Mononuclear cell (primary cell): ENCODE measurements at regions not wholly inside any gene's neighbourhood (a gene's known extent, or its start where the extent isn't known, plus 50 kb on each side); places are given as distances from the start of the nearest gene placed in this dataset.
"Not testable (repeated sequence)": the region's sequence is repeated elsewhere in the genome, so short reads cannot be mapped to it uniquely, and the experiment has no call there.

ENCODE experiments used
- H3K27me3 ChIP-seq: 2 replicates; pipeline ENCODE4 v1.6.0; 2011; ENCODE audit warnings: low read length, control low read depth; ENCODE audit not compliant: insufficient read depth
- H3K4me1 ChIP-seq: 2 replicates; pipeline ENCODE4 v1.5.1; 2011; ENCODE audit warnings: mild to moderate bottlenecking, low read length, control low read depth; ENCODE audit not compliant: insufficient read depth
- H3K4me3 ChIP-seq: 2 replicates; pipeline ENCODE4 v1.5.1; 2011; ENCODE audit warnings: mild to moderate bottlenecking, low read length, moderate library complexity
- H3K9me3 ChIP-seq: 2 replicates; pipeline ENCODE4 v1.5.1; 2011; ENCODE audit warnings: low read depth, mild to moderate bottlenecking, control low read depth, low read length

DNA sequence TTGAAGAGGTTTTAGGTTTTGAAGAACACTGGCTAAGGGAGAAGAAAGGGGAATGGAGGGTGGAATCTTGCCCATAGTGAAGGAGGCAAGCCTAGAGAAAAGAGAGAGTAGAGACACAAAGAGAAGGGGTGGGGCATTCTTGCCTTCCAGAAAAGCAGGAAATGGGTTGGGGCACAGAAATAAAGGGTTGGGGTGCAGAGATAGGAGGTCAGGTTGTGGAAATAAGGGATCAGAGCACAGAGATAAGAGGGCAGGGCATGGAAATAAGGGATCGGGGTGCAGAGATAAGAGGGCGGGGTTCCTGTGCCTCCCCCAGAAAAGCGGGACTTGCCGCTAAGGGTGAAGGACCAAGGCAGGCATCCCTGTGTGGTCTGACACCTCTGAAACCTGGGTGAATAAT is 69.9 kb downstream of the ALG1L2 start:
- H3K4me3 ChIP-seq, H3K27me3 ChIP-seq, H3K9me3 ChIP-seq, H3K4me1 ChIP-seq: not testable (repeated sequence)

DNA sequence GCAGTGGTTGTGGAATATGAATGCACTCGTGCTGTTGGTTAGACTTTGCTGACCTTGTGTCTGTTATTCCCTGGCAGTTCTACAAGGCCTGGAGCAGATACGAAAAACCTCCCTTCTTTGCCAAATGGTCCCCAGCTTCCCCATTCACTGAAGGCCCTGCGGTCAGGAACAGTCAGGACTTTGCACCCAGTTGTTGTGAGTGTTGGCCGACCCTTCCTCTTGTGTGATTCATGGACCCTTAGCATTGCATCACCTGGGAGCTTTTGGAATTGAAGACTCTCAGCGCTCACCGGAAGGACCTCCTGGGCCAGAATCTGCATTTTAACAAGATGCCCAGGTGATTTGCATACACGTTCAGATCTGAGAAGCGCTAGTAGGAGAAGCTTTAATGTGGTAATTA is 71.6 kb downstream of the ALG1L2 start:
- not testable (repeated sequence) for H3K4me3 ChIP-seq, H3K27me3 ChIP-seq, H3K4me1 ChIP-seq, H3K9me3 ChIP-seq

- not testable (repeated sequence) for H3K9me3 ChIP-seq, H3K4me1 ChIP-seq, H3K27me3 ChIP-seq, H3K4me3 ChIP-seq
Measured at GRCh38 chr3:130155464-130155863, 73.8 kb downstream of the ALG1L2 start.

DNA sequence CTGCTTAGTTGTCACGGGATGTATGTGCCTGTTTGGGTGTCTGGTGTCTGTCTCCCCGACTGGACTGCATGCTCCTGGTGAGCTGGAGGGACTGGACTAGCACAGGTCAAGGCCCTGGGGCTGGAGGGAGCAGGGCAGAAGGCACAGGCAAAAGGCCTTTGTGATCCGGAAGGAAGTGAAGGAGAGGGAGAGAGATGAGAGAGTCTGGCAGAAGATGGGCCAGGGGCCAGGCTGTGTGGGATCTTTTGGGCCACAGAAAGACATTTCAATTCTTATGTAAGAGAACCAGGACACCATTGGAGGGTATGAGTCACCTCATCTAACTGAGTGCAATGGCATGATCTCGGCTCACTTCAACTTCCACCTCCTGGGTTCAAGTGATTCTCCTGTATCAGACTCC is 85.2 kb downstream of the ALG1L2 start:
- not testable (repeated sequence) for H3K4me3 ChIP-seq, H3K4me1 ChIP-seq

DNA sequence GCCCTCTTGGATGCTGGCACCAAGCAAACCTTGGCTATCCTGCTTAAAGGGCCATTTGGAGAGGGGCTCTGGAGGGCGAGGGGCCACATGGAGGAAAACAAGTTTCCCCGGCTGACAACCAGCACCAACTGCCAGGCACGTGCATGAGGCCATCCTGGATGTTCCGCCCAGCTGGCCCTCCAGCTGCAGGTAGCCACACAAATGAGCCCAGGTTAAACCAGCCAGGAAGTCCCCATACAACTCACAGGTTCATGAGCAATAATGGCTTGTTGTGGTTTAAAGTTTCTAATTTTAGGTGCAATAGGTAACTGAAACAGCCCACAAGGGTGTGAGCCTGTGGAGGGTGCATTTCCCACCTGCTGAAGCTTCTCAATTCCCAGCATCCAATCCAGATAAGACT is 93.6 kb downstream of the ALG1L2 start:
- H3K4me1 ChIP-seq, H3K4me3 ChIP-seq, H3K9me3 ChIP-seq, H3K27me3 ChIP-seq: not testable (repeated sequence)

More for the DNA sequence above, 85.2 kb downstream of the ALG1L2 start:
- H3K27me3 ChIP-seq, H3K9me3 ChIP-seq: not testable (repeated sequence)

DNA sequence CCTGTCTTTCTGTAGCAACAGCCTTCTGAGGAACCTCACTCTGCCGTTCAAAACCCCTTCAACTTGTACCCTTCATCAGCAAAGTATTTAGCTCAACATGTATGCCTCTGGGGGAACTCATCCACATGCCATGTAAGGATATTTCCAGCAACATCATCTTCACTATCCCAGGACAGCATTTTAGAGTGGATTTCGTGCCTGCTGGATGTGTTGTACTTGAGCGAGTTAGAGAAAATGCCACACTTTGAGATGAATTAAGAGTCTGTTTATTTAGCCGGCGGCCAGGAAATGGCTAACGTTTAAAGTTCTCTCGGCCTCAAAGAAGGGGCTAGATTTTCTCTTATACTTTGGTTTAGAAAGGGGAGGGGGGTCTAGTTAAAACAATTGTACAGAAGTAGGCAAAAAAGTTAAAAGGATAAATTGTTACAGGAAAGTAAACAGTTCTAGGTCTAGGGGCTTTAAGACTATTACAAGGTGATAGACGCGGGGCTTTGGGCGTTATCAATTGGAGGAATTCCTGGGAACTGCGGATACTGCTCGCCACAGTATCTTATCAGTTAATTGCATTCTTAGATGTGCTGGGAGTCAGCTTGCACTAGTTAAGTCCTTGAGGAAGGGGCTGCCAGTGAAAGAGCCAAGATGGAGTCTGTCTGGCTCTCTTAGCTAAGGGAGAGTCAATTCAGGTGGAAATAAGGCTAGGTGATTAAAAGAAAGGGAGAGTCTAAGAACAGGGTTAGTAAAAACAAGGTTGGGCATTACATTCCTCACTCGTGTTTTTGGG is 95.0 kb downstream of the ALG1L2 start:
- not testable (repeated sequence) for H3K4me3 ChIP-seq, H3K4me1 ChIP-seq, H3K9me3 ChIP-seq

GRCh38 chr3:130178835-130179234 is 97.2 kb downstream of the ALG1L2 start:
- H3K27me3 ChIP-seq, H3K9me3 ChIP-seq, H3K4me1 ChIP-seq, H3K4me3 ChIP-seq: not testable (repeated sequence)

More for the DNA sequence above, 95.0 kb downstream of the ALG1L2 start:
- H3K27me3 ChIP-seq, result not testable (repeated sequence)

DNA sequence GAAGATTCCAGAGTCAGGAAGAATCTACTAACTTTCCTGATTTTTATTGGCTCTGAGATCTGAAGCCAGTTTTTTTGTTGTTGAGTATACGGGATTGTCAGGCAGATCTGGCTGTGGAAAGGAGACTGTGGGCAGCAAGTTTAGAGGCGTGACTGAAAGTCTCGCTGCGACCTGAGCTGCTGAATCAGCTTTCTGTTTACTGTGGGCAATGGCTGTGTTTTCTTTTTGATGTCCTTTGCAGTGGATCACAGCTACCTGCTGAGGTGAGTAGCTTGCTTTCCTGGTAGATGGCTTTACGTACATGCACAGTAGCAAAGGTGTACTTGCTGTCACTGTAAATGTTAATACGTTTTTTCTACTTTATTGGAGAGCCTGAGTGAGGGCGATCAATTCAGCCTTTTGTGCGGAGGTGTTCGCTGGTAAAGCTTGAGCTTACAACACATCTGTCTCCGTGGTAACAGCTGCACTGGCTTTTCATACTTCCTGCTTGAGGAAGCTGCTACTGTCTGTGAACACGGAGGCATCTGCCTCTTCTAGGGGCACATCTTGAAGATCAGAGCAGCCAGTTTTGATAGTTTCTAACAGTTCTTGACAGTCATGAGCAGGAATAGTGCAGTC is 97.8 kb downstream of the ALG1L2 start:
- not testable (repeated sequence) for H3K4me1 ChIP-seq, H3K9me3 ChIP-seq, H3K27me3 ChIP-seq
- peak overlapping the region; percentile 13 for H3K4me3 ChIP-seq

- not testable (repeated sequence) for H3K9me3 ChIP-seq, H3K4me1 ChIP-seq, H3K27me3 ChIP-seq, H3K4me3 ChIP-seq
Measured at GRCh38 chr3:130182475-130182874, 100.8 kb downstream of the ALG1L2 start.

DNA sequence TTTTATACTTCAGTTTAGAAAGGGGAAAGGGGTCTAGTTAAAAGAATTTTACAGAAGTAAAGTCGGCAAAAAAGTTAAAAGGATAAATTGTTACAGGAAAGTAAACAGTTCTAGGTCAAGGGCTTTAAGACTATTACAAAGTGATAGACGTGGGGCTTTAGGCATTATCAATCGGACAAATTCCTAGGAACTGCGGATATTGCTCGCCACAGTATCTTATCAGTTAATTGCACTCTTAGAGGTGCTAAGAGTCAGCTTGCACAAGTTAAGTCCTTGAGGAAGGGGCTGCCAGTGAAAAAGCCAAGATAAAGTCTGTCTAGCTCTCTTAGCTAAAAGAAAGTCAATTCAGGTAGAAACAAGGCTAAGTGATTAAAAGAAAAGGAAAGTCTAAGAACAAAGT is 102.1 kb downstream of the ALG1L2 start:
- H3K9me3 ChIP-seq, H3K4me3 ChIP-seq, H3K27me3 ChIP-seq, H3K4me1 ChIP-seq: not testable (repeated sequence)

DNA sequence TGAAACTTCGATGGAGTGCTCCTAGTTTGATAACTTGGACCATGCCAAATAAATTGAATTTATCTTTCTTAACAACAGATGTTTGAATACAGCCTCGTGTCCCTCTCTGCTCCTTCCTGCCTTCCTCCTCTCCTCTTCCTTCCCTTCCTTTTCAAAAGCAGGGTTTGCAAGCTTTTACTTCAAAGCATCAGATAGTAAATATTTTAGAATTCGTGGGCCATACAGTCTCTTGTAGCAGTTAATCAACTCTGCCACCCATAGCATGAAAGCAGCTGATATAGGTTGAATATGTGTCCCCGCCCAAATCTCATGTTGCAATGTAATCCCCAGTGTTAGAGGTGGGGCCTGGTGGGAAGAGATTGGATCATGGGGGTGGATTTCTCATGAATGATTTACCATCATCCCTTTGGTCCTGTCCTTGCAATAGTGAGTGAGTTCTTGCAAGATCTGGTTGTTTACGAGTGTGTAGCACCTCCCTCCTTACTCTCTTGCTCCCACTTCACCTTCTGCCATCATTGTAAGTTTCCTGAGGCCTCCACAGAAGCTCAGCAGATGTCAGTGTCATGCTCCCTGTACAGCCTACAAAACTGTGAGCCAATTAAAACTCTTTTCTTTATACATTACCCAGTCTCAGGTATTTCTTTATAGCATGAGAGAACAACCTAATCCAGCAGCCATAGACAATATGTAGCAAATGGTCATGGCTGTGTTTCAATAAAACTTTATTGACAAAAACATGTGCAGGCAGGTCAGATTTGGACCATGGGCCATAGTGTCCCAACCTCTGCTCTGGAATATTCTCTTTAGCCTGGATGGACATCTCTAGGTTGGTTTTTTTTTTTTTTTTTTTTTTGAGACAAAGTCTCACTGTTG is 102.8 kb downstream of the ALG1L2 start:
- H3K4me1 ChIP-seq, H3K4me3 ChIP-seq, H3K27me3 ChIP-seq, H3K9me3 ChIP-seq: not testable (repeated sequence)

- H3K4me1 ChIP-seq, H3K27me3 ChIP-seq, H3K9me3 ChIP-seq, H3K4me3 ChIP-seq: not testable (repeated sequence)
Measured at GRCh38 chr3:130201272-130201671, 119.6 kb downstream of the ALG1L2 start.

- not testable (repeated sequence) for H3K4me1 ChIP-seq, H3K4me3 ChIP-seq, H3K9me3 ChIP-seq, H3K27me3 ChIP-seq
Measured at GRCh38 chr3:130203633-130204032, 122.0 kb downstream of the ALG1L2 start.

- Histone ChIP-seq H3K4me3 (no peak overlapping the region), H3K27me3 (peaks cover 3% of the 10 kb centered on the region), H3K4me1 (no peaks in the 10 kb centered on the region), H3K9me3 (no peaks in the 10 kb centered on the region)
Measured at GRCh38 chr3:130227540-130227939, 117.9 kb upstream of the COL6A5 start.

DNA sequence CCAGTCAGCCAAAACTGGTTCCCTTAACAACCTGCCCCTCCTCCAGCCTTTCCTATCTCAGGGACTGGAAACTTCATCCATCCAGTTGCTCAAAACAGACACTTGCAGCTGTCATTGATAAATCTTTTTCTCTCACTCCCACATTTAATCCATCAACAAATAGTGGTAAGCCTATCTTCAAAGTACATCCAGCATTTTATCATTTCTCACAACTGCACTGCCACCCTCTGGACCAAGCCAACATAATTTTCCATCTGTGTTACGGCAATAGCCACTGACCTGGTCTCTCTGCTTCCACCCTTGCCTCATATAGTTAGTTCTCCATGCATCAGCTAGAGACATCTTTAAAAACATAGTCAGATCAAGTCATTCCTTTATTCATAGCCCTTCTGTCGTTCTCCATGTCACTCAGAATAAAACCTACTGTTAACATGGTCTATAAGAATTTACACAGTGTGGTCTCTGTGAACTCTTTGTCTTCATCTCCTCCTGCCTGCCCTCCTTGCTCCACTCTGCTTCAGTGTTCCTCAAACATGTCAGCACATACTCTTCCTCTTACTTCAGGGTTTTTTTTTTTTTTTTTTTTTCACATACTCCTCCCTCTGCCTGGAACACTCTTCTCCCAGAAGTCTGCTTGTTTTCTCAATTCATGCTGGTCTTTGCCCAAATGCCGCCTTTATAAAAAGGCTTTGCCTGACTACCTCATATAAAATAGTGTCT is 102.5 kb upstream of the COL6A5 start:
- no peaks in the 10 kb centered on the region for H3K4me1 ChIP-seq

More for the DNA sequence above, 102.5 kb upstream of the COL6A5 start:
- Histone ChIP-seq H3K4me3 (no peak overlapping the region), H3K9me3 (no peaks in the 10 kb centered on the region), H3K27me3 (no peaks in the 10 kb centered on the region)
